ENCODE measurements at regions not wholly inside any gene's neighbourhood (a gene's known extent, or its start where the extent isn't known, plus 50 kb on each side); places are given as distances from the start of the nearest gene placed in this dataset.

GRCh38 chr10:78194050-78194449 is 160.4 kb downstream of the RPS24 start:
- Histone ChIP-seq H3K36me3 (no peaks in the 10 kb centered on the region), H3K9me3 (replicated peaks) (peaks cover 11% of the 10 kb centered on the region), H3K27me3 (ENCODE audit: low read depth) (no peaks in the 10 kb centered on the region), H3K4me1 (no peaks in the 10 kb centered on the region), H3K4me3 (no peak overlapping the region), H3K27ac (replicated peaks) (no peak overlapping the region)
- no peak for DNase-seq
- no peak for TF ChIP-seq CTCF (IDR thresholded peaks at IDR 0.05; ENCODE audit: borderline replicate concordance)
- intact Hi-C loops (cut with micrococcal nuclease): no loop called here

GRCh38 chr10:78194539-78195402 is 161.1 kb downstream of the RPS24 start:
- no peaks in the 10 kb centered on the region for H3K27me3 ChIP-seq (ENCODE audit: low read depth)
- H3K36me3 ChIP-seq: no peaks in the 10 kb centered on the region
- DNase-seq: no peak
- TF ChIP-seq CTCF (IDR thresholded peaks at IDR 0.05; ENCODE audit: borderline replicate concordance): no peak
- no peaks in the 10 kb centered on the region for H3K4me1 ChIP-seq
- no peak overlapping the region for H3K27ac ChIP-seq (replicated peaks)
- intact Hi-C loops (cut with micrococcal nuclease): no loop called here
- peaks cover 11% of the 10 kb centered on the region for H3K9me3 ChIP-seq (replicated peaks)
- H3K4me3 ChIP-seq: no peak overlapping the region

GRCh38 chr10:78196396-78196795 is 162.7 kb downstream of the RPS24 start:
- H3K27me3 ChIP-seq (ENCODE audit: low read depth): no peaks in the 10 kb centered on the region
- no peak overlapping the region for H3K27ac ChIP-seq (replicated peaks)
- no peak for DNase-seq
- intact Hi-C loops (cut with micrococcal nuclease): no loop called here
- H3K4me3 ChIP-seq: no peak overlapping the region
- TF ChIP-seq CTCF (IDR thresholded peaks at IDR 0.05; ENCODE audit: borderline replicate concordance): no peak
- no peaks in the 10 kb centered on the region for H3K36me3 ChIP-seq
- no peaks in the 10 kb centered on the region for H3K4me1 ChIP-seq
- peaks cover 11% of the 10 kb centered on the region for H3K9me3 ChIP-seq (replicated peaks)

- no peak for DNase-seq
- H3K36me3 ChIP-seq: no peaks in the 10 kb centered on the region
- no peak overlapping the region for H3K27ac ChIP-seq (replicated peaks)
- H3K9me3 ChIP-seq (replicated peaks): peaks cover 11% of the 10 kb centered on the region
- no peaks in the 10 kb centered on the region for H3K4me1 ChIP-seq
- intact Hi-C loops (cut with micrococcal nuclease): no loop called here
- no peak for TF ChIP-seq CTCF (IDR thresholded peaks at IDR 0.05; ENCODE audit: borderline replicate concordance)
- H3K4me3 ChIP-seq: no peak overlapping the region
- H3K27me3 ChIP-seq (ENCODE audit: low read depth): no peaks in the 10 kb centered on the region
Measured at GRCh38 chr10:78196964-78197363, 163.3 kb downstream of the RPS24 start.

GRCh38 chr10:78197628-78198272 is 164.1 kb downstream of the RPS24 start:
- TF ChIP-seq CTCF (IDR thresholded peaks at IDR 0.05; ENCODE audit: borderline replicate concordance): no peak
- Histone ChIP-seq H3K9me3 (replicated peaks) (peaks cover 11% of the 10 kb centered on the region), H3K36me3 (no peaks in the 10 kb centered on the region), H3K4me1 (no peaks in the 10 kb centered on the region), H3K27ac (replicated peaks) (no peak overlapping the region), H3K27me3 (ENCODE audit: low read depth) (no peaks in the 10 kb centered on the region), H3K4me3 (no peak overlapping the region)
- intact Hi-C loops (cut with micrococcal nuclease): no loop called here
- no peak for DNase-seq
